ENCODE measurements at regions not wholly inside any gene's neighbourhood (a gene's known extent, or its start where the extent isn't known, plus 50 kb on each side); places are given as distances from the start of the nearest gene placed in this dataset.

DNA sequence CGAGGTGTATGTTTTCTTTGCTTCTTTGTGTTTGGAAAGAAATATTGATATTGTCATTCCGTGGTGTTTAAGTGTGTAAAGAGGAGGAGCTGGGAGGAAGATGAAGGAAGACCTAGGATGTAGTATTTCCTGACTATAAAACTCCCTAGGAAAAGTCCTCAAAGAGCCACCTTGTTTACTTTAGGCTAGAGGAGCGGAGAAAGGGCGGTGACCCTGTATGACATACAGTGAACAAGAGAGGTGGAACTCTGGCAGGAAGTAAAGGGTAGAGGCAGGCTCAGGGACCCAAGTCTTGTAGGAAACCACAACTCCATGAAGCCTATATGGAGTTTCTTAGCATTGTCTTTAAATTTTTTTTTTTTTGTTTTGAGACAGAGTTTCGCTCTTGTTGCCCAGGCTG, 303.9 kb downstream of the DOCK8 start:
- TF ChIP-seq ZFX (IDR thresholded peaks at IDR 0.05): no peak
- TF ChIP-seq, protein P1, sequence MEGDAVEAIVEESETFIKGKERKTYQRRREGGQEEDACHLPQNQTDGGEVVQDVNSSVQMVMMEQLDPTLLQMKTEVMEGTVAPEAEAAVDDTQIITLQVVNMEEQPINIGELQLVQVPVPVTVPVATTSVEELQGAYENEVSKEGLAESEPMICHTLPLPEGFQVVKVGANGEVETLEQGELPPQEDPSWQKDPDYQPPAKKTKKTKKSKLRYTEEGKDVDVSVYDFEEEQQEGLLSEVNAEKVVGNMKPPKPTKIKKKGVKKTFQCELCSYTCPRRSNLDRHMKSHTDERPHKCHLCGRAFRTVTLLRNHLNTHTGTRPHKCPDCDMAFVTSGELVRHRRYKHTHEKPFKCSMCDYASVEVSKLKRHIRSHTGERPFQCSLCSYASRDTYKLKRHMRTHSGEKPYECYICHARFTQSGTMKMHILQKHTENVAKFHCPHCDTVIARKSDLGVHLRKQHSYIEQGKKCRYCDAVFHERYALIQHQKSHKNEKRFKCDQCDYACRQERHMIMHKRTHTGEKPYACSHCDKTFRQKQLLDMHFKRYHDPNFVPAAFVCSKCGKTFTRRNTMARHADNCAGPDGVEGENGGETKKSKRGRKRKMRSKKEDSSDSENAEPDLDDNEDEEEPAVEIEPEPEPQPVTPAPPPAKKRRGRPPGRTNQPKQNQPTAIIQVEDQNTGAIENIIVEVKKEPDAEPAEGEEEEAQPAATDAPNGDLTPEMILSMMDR (conservative IDR thresholded peaks at IDR 0.05): no peak

Data from C4-2B (cell line).